ENCODE measurements at regions not wholly inside any gene's neighbourhood (a gene's known extent, or its start where the extent isn't known, plus 50 kb on each side); places are given as distances from the start of the nearest gene placed in this dataset.
"Not testable (repeated sequence)": the region's sequence is repeated elsewhere in the genome, so short reads cannot be mapped to it uniquely, and the experiment has no call there.

GRCh38 chr4:92014067-92014466 lies 289.7 kb upstream of the GRID2 start:
- DNase-seq = no peak

GRCh38 chr4:92021203-92021602 lies 282.6 kb upstream of the GRID2 start:
- no peak for DNase-seq

- DNase-seq = no peak
Measured at GRCh38 chr4:92021788-92022187, 282.0 kb upstream of the GRID2 start.

DNA sequence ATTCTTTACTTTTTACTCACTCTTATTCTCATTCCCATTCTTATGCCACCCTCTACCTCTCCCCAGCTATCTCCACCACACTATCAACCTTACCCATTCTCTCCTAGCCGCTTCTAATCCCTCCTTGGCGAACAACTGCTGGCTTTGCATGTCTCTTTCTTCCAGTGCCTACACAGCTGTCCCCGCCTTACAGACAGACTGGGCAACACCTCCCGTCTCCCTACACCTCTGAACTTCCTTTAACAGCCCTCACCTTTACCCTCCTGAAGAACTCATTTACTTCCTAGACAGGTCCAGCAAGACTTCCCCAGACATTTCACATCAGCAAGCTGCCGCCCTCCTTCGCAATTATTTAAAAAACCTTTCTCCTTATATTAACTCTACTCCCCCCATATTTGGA lies 274.9 kb upstream of the GRID2 start:
- DNase-seq = not testable (repeated sequence)

GRCh38 chr4:92031825-92032224 lies 271.9 kb upstream of the GRID2 start:
- no peak for DNase-seq

- no peak for DNase-seq
Measured at GRCh38 chr4:92035666-92036065, 268.1 kb upstream of the GRID2 start.

GRCh38 chr4:92045718-92046117 lies 258.0 kb upstream of the GRID2 start:
- no peak for DNase-seq

DNA sequence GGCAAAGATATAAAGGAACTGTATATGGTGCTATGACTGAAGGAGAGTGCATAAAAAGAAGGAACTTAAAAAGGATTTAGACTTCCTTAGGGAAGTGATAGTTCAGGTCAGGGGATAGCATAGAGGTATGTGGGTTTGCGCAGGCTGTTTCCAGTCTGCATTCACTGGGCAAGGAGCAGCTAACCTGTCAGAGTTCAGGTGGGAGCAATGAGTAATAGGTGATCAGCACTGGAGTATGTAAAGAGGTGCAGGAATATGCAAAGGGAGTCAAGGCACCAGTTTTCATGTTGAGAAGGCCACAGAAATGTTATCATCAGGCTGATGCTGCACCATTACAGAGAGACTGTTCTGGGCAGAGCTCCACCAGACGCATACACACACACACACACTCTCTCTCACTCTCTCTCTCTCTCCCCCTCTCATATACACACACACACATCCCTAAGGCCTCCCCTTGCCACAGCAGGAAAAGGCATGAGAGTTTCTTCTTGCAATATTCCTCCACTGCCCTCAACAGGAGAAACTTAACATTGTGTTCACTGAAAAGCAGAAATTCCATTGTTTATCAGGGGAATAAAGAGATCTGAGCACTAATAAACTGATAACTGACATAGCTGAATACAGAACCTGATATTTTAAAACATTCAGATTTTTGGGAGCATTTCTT lies 256.4 kb upstream of the GRID2 start:
- no peak for DNase-seq

DNA sequence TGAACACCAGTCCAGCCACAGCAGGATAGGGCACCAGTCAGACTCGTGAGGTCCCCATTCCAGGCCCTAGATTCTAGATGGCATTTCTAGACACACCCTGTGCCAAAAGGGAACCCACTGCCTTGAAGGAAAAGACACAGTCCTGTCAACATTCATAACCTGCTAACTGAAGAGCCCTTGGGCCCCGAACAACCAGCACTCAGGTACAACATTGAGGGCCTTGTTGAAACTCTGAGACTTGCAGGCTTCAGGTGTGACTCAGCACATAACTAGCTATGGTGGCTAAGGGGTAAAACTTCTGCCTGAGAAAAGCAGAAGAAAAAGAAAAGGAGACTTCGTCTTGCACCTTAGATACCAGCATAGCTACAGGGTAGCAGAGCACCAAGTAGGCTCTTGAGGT lies 252.9 kb upstream of the GRID2 start:
- DNase-seq = no peak

- no peak for DNase-seq
Measured at GRCh38 chr4:92059615-92060014, 244.2 kb upstream of the GRID2 start.

GRCh38 chr4:92060333-92060732 lies 243.4 kb upstream of the GRID2 start:
- no peak for DNase-seq

- no peak for DNase-seq
Measured at GRCh38 chr4:92064574-92064973, 239.2 kb upstream of the GRID2 start.

DNA sequence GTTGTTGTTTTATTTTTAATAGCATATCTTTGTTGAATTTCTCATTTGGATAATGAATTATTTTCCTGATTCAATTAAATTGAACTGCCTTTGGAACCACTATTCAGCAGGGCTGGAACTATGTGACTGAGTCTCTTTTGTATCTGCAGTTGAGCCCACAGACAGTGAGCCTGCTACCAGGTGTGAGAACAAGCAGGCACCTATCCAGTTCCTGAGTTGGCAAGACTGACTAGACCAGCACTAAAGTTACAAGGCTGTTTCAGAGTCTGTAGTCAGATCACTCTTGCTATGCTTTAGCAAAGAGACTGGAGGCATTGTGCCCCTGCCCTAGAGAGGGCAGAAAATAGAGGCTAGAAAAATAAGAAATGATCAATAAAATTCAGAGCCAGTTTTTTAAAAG lies 237.3 kb upstream of the GRID2 start:
- DNase-seq = no peak

GRCh38 chr4:92071587-92071986 lies 232.2 kb upstream of the GRID2 start:
- no peak for DNase-seq

DNA sequence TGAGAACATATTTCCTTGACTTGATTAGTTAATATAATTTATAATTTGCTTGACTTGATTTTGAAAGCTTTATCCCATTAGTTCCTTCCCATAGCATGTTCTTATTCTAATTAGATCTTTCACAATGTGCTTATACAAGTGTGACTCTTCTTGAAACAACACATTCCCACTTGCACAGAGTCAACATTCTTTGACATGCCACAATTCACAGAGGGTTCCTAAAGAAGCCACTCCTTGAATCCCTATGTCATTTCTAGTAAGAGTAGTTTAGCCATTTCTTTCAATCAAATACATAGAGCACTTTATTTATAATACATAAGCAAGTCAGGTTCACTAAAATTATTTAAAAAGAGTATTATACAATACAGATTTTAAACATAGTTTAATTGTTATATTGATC lies 228.9 kb upstream of the GRID2 start:
- DNase-seq = no peak

DNA sequence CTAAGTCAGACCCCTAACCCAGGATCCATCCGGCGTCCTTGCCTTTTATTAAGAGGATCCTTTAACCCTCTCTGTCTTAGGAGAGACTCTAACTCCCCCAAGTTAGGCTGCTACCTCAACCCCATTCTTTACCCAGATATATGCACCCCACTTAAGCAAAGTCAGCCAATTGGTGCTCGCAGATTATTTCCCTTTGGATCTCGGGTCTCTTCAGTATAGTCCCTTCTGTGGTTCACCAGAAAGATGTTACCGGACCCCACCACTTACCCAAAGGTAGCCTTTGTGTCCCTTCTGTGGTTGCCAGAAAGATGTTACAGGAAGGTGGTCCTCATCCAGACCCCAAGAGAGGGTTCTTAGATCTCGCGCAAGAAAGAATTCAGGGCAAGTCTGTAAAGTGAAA lies 212.9 kb upstream of the GRID2 start:
- no peak for DNase-seq

DNA sequence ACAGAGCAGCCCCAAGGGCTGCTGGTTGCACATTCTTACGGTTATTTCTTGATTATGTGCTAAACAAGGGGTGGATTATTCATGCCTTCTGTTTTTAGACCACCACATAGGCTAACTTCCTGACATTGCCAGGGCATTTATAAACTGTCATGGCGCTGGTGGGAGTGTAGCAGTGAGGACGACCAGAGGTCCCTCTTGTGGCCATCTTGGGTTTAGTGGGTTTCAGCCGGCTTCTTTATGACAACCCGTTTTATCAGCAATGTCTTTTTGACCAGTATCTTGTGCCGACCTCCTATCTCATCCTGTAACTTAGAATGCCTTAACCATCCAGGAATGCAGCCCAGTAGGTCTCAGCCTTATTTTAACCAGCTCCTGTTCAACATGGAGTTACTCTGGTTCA lies 212.4 kb upstream of the GRID2 start:
- no peak for DNase-seq

DNA sequence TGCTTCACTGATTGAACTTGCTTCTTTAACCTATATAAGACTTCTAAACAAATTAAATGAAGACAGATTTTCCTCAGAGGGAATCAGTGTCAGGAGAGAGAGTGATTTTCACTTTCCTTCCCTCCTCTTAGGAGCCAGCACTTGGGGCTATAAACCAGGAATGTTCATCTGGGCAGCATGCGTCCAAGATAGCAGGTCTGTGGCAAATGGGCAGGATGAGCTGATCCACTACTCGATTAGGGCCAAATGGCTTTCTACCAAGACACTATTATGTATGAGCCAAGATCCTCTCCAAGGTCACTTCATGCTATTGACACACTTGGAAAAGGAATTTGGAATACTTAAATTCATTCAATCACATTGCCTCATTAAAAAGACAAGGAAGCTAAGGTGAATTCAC lies 203.9 kb upstream of the GRID2 start:
- no peak for DNase-seq

DNA sequence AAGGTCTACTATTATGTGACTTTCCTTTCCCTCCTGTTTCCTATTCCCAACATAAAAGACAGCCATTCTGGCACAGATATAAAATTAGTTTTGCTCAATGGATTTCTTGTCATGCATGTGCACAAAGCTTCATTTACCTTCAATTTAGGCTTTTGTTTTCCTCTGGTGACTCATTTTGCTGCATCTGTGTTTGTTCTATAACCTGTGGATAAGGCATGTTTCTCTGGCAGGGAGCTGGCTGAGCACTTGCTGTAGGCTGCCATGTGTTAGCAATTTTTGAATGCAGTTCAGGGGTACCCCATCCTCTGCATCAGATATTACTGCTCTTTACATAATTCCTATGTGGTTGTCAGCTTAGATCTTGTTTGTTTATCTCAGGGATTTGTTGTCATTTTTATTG lies 202.8 kb upstream of the GRID2 start:
- no peak for DNase-seq

DNA sequence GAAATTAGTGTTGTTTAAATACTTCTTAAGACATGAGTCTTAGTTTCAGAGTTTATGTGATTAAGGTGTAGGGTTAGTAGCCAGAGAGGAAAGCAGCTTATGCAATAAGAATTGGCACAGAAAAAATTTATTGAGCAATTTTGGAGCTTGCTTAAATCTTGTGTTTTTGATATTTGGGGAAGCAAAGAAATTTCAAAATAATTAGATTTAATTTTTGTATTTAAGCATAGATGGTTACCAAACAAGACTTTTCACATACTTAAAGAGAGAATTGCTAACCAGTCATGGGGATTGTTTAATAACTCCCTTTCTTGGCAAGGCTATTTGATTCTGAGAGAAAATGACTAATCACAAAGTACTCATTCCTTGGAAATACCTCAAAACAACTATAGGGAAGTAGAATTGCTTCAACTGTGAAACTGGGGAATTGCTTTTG lies 202.0 kb upstream of the GRID2 start:
- no peak for DNase-seq

DNA sequence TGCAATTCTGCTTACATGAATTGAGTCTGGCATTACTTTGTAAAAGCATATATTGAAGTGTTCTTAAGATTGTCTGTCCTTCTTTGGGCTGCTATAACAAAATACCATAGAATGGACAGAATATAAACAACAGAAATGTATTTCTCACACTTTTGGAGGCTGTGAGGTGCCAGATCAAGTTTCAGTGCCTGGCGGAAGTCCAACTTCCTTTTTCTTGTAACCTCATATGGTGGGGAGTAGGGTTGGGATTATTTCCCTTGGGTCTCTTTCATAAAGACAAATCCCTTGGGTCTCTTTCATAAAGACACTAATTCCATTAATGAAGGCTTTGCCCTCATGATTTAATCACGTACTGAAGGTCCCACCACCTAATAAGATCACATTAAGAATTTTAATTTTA lies 199.3 kb upstream of the GRID2 start:
- no peak for DNase-seq

GRCh38 chr4:92106816-92107215 lies 196.9 kb upstream of the GRID2 start:
- DNase-seq = no peak

DNA sequence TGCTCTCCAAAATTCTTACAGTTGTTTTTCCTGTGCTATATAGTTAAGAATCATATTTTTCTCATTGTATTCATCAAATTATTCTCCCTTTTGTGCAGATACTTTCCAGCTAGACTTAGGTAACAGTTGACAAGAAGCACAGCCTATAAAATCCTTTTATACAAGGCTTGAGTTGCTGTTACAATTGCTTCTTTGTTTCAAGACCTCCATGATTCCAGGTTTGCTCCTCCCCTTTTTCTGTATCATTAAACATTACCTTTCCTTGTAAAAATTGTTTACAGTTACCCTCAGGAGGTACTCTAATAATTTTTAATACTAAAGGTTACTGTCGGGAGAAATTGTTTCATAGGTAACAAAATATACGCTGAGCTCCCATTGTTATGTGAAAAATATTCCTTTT lies 192.3 kb upstream of the GRID2 start:
- DNase-seq = no peak

DNA sequence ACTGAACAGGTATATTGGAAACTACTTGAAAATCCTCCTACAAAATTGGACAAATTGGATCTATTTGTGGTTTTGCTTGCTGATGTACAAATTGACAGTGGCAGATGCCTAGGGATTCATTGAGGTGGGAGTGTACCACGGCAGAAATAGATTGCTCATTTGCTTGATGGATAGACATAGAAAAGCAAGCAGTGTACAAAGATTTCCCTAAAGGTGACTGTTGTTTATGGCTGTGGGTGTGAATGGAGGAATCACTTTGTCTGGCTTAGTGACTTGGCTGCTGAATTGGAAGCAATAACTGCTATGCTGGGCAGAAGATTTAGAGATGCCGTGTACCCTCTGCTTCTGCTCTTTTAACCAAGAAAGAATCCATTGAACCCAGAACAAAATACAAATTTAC lies 191.0 kb upstream of the GRID2 start:
- no peak for DNase-seq

DNA sequence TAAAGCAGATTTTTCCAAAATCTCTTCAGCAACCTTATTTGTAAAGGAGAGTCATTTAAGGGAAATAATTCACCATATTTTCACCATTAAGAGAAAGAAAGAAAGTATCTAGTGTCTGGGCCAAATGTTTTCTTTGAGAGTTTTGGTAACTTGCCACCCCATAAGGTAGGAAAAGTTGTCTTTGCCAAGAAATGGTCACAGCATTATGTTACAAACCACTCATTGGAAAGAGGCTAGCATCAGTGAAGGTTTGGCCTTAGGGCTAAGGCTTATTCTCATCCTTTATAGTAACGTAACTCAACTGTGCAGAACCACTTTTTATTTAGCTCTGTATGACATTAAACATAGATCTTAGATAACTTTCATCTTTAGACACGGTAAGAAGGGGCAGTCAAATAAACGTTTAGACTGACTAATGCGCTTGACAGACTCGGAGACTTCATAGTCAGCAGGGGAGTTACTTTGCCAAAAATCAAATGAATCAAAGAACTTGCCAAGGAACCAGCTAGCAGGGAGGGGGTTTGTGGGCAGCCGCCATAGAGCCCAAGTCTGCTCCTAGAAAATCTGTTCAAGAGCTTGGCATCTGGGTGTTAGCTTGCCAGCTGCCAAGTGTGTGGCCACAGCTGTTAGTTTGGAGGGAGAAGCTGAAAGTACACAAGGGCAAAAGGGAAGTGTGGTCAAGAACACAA lies 182.8 kb upstream of the GRID2 start:
- no peak for DNase-seq

Data from T-helper 2 cell (primary cell).